ENCODE measurements at regions not wholly inside any gene's neighbourhood (a gene's known extent, or its start where the extent isn't known, plus 50 kb on each side); places are given as distances from the start of the nearest gene placed in this dataset.

GRCh38 chr6:93081901-93082300 is 337.5 kb downstream of the EPHA7 start:
- TF ChIP-seq CTCF (IDR thresholded peaks at IDR 0.05) (no peak), POLR2A (IDR thresholded peaks at IDR 0.05) (no peak)
